ENCODE measurements at regions not wholly inside any gene's neighbourhood (a gene's known extent, or its start where the extent isn't known, plus 50 kb on each side); places are given as distances from the start of the nearest gene placed in this dataset.
A peak's percentile ranks its signal among the peaks of the same experiment; 100 is the strongest.

- intact Hi-C loops (cut with DNase I): no loop called here
- Histone ChIP-seq H3K4me1 (ENCODE audit: control insufficient read depth in 2 of 3, insufficient read depth in 2 of 3, low read depth in 1 of 3, low read length in 3 of 3) (peaks cover 0 to 3% (median 0%) of the 10 kb centered on the region in 3 donors), H3K9ac (ENCODE audit: low read length in 3 of 3) (no peak overlapping the region), H3K27ac (ENCODE audit: low read depth in 2 of 2, low read length in 2 of 2) (no peak overlapping the region), H3K36me3 (ENCODE audit: control insufficient read depth in 2 of 3, insufficient read depth in 3 of 3, low read length in 3 of 3) (no peaks in the 10 kb centered on the region), H3K4me3 (ENCODE audit: low read length in 3 of 3) (no peak overlapping the region), H3K27me3 (ENCODE audit: control insufficient read depth, insufficient read depth, low read length) (no peaks in the 10 kb centered on the region), H3K9me3 (ENCODE audit: control insufficient read depth in 2 of 3, insufficient read depth in 1 of 3, low read length in 3 of 3) (no peaks in the 10 kb centered on the region)
- TF ChIP-seq, protein P1, sequence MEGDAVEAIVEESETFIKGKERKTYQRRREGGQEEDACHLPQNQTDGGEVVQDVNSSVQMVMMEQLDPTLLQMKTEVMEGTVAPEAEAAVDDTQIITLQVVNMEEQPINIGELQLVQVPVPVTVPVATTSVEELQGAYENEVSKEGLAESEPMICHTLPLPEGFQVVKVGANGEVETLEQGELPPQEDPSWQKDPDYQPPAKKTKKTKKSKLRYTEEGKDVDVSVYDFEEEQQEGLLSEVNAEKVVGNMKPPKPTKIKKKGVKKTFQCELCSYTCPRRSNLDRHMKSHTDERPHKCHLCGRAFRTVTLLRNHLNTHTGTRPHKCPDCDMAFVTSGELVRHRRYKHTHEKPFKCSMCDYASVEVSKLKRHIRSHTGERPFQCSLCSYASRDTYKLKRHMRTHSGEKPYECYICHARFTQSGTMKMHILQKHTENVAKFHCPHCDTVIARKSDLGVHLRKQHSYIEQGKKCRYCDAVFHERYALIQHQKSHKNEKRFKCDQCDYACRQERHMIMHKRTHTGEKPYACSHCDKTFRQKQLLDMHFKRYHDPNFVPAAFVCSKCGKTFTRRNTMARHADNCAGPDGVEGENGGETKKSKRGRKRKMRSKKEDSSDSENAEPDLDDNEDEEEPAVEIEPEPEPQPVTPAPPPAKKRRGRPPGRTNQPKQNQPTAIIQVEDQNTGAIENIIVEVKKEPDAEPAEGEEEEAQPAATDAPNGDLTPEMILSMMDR (IDR thresholded peaks at IDR 0.05; ENCODE audit: borderline replicate concordance, extremely low read depth, insufficient read depth): no peak
- DNase-seq: no peak
- FAIRE-seq: no peak
Measured at GRCh38 chr12:127144770-127145169, 1122.2 kb upstream of the TMEM132C start.

GRCh38 chr12:127145241-127145928 is 1121.6 kb upstream of the TMEM132C start:
- no peak for FAIRE-seq
- Histone ChIP-seq H3K27me3 (ENCODE audit: control insufficient read depth, insufficient read depth, low read length) (no peaks in the 10 kb centered on the region), H3K9ac (ENCODE audit: low read length in 3 of 3) (peak overlapping the region in 1 of 3 donors; percentile 32), H3K4me3 (ENCODE audit: low read length in 3 of 3) (peak overlapping the region; percentile 37 to 72 (median 49)), H3K9me3 (ENCODE audit: control insufficient read depth in 2 of 3, insufficient read depth in 1 of 3, low read length in 3 of 3) (no peaks in the 10 kb centered on the region), H3K36me3 (ENCODE audit: control insufficient read depth in 2 of 3, insufficient read depth in 3 of 3, low read length in 3 of 3) (no peaks in the 10 kb centered on the region), H3K27ac (ENCODE audit: low read depth in 2 of 2, low read length in 2 of 2) (no peak overlapping the region), H3K4me1 (ENCODE audit: control insufficient read depth in 2 of 3, insufficient read depth in 2 of 3, low read depth in 1 of 3, low read length in 3 of 3) (peaks cover 0 to 3% (median 0%) of the 10 kb centered on the region in 3 donors)
- intact Hi-C loops (cut with DNase I): no loop called here
- DNase-seq: no peak
- TF ChIP-seq, protein P1 (IDR thresholded peaks at IDR 0.05; ENCODE audit: borderline replicate concordance, extremely low read depth, insufficient read depth): no peak

DNA sequence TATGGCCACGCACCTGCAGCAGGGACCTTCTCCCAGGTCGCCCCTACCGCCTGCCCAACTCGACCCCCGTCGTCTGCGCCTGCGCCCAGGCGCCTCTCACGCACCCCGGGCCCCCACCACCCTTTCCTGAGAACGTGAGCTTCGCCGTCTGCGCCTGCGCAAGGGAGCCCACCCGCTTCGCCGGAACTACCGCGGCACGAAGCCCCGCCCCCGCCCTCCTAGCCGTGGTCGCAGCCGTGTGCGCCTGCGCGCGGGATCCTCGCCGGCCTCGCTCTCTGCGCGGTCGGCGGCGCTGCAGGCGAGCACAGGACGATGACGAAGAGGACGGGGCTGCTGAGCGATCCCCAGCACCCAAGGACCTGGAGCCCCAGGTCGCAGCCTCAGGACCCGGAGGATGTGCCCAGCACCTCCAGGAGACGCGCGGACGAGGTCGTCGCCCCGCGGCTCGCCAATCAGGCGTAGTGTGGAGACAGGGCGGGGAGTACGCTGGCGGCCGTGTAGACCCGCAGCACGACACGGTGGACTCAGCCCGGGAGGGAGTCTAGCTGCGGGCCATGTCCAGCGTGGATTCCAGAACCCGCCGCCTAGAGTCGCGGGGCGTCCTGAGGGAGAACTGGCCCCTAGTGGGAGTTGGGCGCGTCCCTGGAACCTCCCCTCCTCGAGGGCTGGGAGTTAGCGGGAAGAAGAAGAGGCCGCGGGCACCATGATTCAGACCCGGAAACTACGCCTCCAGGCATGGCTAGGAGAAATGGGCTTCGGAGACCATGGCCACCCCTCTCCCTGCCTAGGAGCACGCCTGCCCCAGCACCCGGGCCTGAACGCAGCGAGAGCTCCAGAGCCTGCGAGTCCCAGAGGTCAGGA is 1120.8 kb upstream of the TMEM132C start:
- Histone ChIP-seq H3K9me3 (ENCODE audit: control insufficient read depth in 2 of 3, insufficient read depth in 1 of 3, low read length in 3 of 3) (no peaks in the 10 kb centered on the region), H3K36me3 (ENCODE audit: control insufficient read depth in 2 of 3, insufficient read depth in 3 of 3, low read length in 3 of 3) (no peaks in the 10 kb centered on the region), H3K27me3 (ENCODE audit: control insufficient read depth, insufficient read depth, low read length) (no peaks in the 10 kb centered on the region), H3K4me1 (ENCODE audit: control insufficient read depth in 2 of 3, insufficient read depth in 2 of 3, low read depth in 1 of 3, low read length in 3 of 3) (peaks cover 0 to 3% (median 0%) of the 10 kb centered on the region in 3 donors), H3K4me3 (ENCODE audit: low read length in 3 of 3) (peak overlapping the region; percentile 37 to 72 (median 65)), H3K27ac (ENCODE audit: low read depth in 2 of 2, low read length in 2 of 2) (no peak overlapping the region), H3K9ac (ENCODE audit: low read length in 3 of 3) (peak overlapping the region in 1 of 3 donors; percentile 32)
- DNase-seq (peak; percentile 90 to 96 (median 93)), FAIRE-seq (no peak)
- intact Hi-C loops (cut with DNase I): no loop called here
- TF ChIP-seq, protein P1 (IDR thresholded peaks at IDR 0.05; ENCODE audit: borderline replicate concordance, extremely low read depth, insufficient read depth): peak; percentile 4
